Hypothalamus (tissue), 51 donors: ENCODE measurements at regions not wholly inside any gene's neighbourhood (a gene's known extent, or its start where the extent isn't known, plus 50 kb on each side); places are given as distances from the start of the nearest gene placed in this dataset.
"Not testable (repeated sequence)": the region's sequence is repeated elsewhere in the genome, so short reads cannot be mapped to it uniquely, and the experiment has no call there.

Experiments
- DNase-seq, 51 donors: peaks; one replicate each; lab custom pipeline; 2025; lab: John Stamatoyannopoulos, UW

- no peak for DNase-seq
Measured at GRCh38 chr14:49159081-49159480, 427.1 kb downstream of the RPS29 start.

- no peak for DNase-seq
Measured at GRCh38 chr14:49139593-49139992, 446.6 kb downstream of the RPS29 start.

- DNase-seq, result no peak
Measured at GRCh38 chr14:49134940-49135339, 451.2 kb downstream of the RPS29 start.

GRCh38 chr14:49121246-49121645 lies 464.9 kb downstream of the RPS29 start:
- no peak for DNase-seq

GRCh38 chr14:49114161-49114893 lies 471.9 kb downstream of the RPS29 start:
- DNase-seq, result no peak

- no peak for DNase-seq
Measured at GRCh38 chr14:49106741-49107667, 479.2 kb downstream of the RPS29 start.

GRCh38 chr14:49105956-49106355 lies 480.2 kb downstream of the RPS29 start:
- DNase-seq, result no peak

- no peak for DNase-seq
Measured at GRCh38 chr14:49105512-49105911, 480.7 kb downstream of the RPS29 start.

GRCh38 chr14:49092345-49092744 lies 493.8 kb downstream of the RPS29 start:
- DNase-seq, result no peak

- no peak for DNase-seq
Measured at GRCh38 chr14:49089107-49089506, 497.1 kb downstream of the RPS29 start.

GRCh38 chr14:49073292-49073691 lies 512.9 kb downstream of the RPS29 start:
- DNase-seq, result not testable (repeated sequence)

- no peak for DNase-seq
Measured at GRCh38 chr14:49058511-49058910, 527.7 kb downstream of the RPS29 start.

GRCh38 chr14:49057838-49058510 lies 528.2 kb downstream of the RPS29 start:
- no peak for DNase-seq

GRCh38 chr14:49056021-49056420 lies 530.2 kb downstream of the RPS29 start:
- no peak for DNase-seq

- no peak for DNase-seq
Measured at GRCh38 chr14:49052521-49052920, 533.7 kb downstream of the RPS29 start.

- no peak for DNase-seq
Measured at GRCh38 chr14:49051328-49052060, 534.7 kb downstream of the RPS29 start.

- no peak for DNase-seq
Measured at GRCh38 chr14:49050822-49051221, 535.4 kb downstream of the RPS29 start.

- DNase-seq, result no peak
Measured at GRCh38 chr14:49049711-49050110, 536.5 kb downstream of the RPS29 start.

GRCh38 chr14:49044981-49045380 lies 541.2 kb downstream of the RPS29 start:
- no peak for DNase-seq

- DNase-seq, result no peak
Measured at GRCh38 chr14:49036984-49037516, 549.1 kb downstream of the RPS29 start.
